B cell (primary cell): ENCODE measurements at regions not wholly inside any gene's neighbourhood (a gene's known extent, or its start where the extent isn't known, plus 50 kb on each side); places are given as distances from the start of the nearest gene placed in this dataset.

Experiments used
- EZH2 ChIP-seq: IDR thresholded peaks from 2 replicates; pipeline ENCODE4 v1.6.1; 2012; ENCODE audit warnings: borderline replicate concordance, low read depth, mild to moderate bottlenecking, moderate library complexity, low read length; ENCODE audit not compliant: insufficient read depth, poor library complexity, severe bottlenecking
- TF ChIP-seq, protein P1 (sequence below): fragments of 200-600 bp; IDR thresholded peaks from one replicate; pipeline ENCODE4 v1.8.0; 2022; ENCODE audit warnings: antibody characterized with exemption, mild to moderate bottlenecking

DNA sequence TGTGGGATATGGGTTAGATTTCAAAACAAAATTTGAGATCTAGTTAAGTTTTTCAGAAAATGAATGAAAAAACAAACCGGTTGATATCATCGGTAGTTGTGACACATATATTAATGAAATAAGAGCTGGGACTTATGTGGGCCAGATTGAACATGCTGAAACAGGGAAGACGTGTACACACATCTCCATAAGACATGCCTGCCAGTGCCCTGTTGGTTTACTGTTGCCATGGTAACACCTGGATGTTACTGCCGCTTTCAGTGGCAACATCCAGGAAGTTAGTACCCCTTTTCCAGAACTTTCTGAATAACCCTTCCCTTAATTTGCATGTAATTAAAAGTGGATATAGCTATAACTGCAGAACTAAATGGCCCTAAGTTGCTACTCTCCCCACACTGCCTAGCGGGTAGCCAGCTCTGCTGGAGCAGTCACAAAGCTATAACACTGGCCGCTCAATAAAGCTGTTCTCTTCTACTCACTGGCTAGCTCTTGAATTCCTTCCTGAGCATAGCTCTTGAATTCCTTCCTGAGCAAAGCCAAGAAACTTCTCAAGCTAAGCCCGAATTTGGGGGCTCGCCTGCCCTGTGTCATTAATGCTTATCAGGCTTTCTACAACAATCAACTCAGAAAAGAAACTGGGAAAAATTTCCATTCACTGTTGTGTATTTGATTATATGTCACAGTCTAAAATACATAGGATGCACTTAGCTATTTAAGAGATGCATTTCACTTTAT, 776.3 kb upstream of the CDH7 start:
- TF ChIP-seq, protein P1, sequence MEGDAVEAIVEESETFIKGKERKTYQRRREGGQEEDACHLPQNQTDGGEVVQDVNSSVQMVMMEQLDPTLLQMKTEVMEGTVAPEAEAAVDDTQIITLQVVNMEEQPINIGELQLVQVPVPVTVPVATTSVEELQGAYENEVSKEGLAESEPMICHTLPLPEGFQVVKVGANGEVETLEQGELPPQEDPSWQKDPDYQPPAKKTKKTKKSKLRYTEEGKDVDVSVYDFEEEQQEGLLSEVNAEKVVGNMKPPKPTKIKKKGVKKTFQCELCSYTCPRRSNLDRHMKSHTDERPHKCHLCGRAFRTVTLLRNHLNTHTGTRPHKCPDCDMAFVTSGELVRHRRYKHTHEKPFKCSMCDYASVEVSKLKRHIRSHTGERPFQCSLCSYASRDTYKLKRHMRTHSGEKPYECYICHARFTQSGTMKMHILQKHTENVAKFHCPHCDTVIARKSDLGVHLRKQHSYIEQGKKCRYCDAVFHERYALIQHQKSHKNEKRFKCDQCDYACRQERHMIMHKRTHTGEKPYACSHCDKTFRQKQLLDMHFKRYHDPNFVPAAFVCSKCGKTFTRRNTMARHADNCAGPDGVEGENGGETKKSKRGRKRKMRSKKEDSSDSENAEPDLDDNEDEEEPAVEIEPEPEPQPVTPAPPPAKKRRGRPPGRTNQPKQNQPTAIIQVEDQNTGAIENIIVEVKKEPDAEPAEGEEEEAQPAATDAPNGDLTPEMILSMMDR = no peak
- TF ChIP-seq EZH2 = no peak
